ENCODE measurements at regions not wholly inside any gene's neighbourhood (a gene's known extent, or its start where the extent isn't known, plus 50 kb on each side); places are given as distances from the start of the nearest gene placed in this dataset.

GRCh38 chr3:107216229-107216628, 161.0 kb upstream of the CCDC54 start:
- ATAC-seq (ENCODE audit: low read depth), result no peak

GRCh38 chr3:107216711-107217110, 160.5 kb upstream of the CCDC54 start:
- H3K36me3 ChIP-seq (ENCODE audit: low read depth), result no peaks in the 10 kb centered on the region
- peak; percentile 88 for ATAC-seq (ENCODE audit: low read depth)
- DNase-seq (ENCODE audit: low spot score), result no peak
- peaks cover 53% of the 10 kb centered on the region for H3K4me1 ChIP-seq (ENCODE audit: insufficient read depth, poor library complexity, severe bottlenecking)
- no peaks in the 10 kb centered on the region for H3K27me3 ChIP-seq (ENCODE audit: insufficient read depth, poor library complexity, severe bottlenecking)
- TF ChIP-seq CTCF (IDR thresholded peaks at IDR 0.05; ENCODE audit: poor library complexity, severe bottlenecking), result no peak
- no peak overlapping the region for H3K4me3 ChIP-seq (ENCODE audit: severe bottlenecking)
- no peaks in the 10 kb centered on the region for H3K9me3 ChIP-seq (ENCODE audit: severe bottlenecking)
- H3K27ac ChIP-seq (ENCODE audit: poor library complexity, severe bottlenecking), result peak overlapping the region; percentile 99

More at GRCh38 chr3:107216229-107216628, 161.0 kb upstream of the CCDC54 start:
- TF ChIP-seq CTCF (IDR thresholded peaks at IDR 0.05; ENCODE audit: poor library complexity, severe bottlenecking), result no peak
- H3K4me3 ChIP-seq (ENCODE audit: severe bottlenecking), result no peak overlapping the region
- H3K36me3 ChIP-seq (ENCODE audit: low read depth), result no peaks in the 10 kb centered on the region
- peak overlapping the region; percentile 99 for H3K27ac ChIP-seq (ENCODE audit: poor library complexity, severe bottlenecking)
- H3K9me3 ChIP-seq (ENCODE audit: severe bottlenecking), result no peaks in the 10 kb centered on the region
- H3K4me1 ChIP-seq (ENCODE audit: insufficient read depth, poor library complexity, severe bottlenecking), result peaks cover 53% of the 10 kb centered on the region
- no peaks in the 10 kb centered on the region for H3K27me3 ChIP-seq (ENCODE audit: insufficient read depth, poor library complexity, severe bottlenecking)
- no peak for DNase-seq (ENCODE audit: low spot score)

- Histone ChIP-seq H3K27me3 (ENCODE audit: insufficient read depth, poor library complexity, severe bottlenecking) (no peaks in the 10 kb centered on the region), H3K4me3 (ENCODE audit: severe bottlenecking) (no peak overlapping the region), H3K4me1 (ENCODE audit: insufficient read depth, poor library complexity, severe bottlenecking) (peaks cover 53% of the 10 kb centered on the region), H3K36me3 (ENCODE audit: low read depth) (no peaks in the 10 kb centered on the region), H3K27ac (ENCODE audit: poor library complexity, severe bottlenecking) (peak overlapping the region; percentile 99), H3K9me3 (ENCODE audit: severe bottlenecking) (no peaks in the 10 kb centered on the region)
- peak; percentile 77 for DNase-seq (ENCODE audit: low spot score)
- ATAC-seq (ENCODE audit: low read depth), result peak; percentile 82
- TF ChIP-seq CTCF (IDR thresholded peaks at IDR 0.05; ENCODE audit: poor library complexity, severe bottlenecking), result no peak
These were observed 160.1 kb upstream of the CCDC54 start for GRCh38 chr3:107217172-107217571.

- ATAC-seq (ENCODE audit: low read depth) (no peak), DNase-seq (ENCODE audit: low spot score) (no peak)
- no peaks in the 10 kb centered on the region for H3K9me3 ChIP-seq (ENCODE audit: severe bottlenecking)
- peak overlapping the region; percentile 99 for H3K27ac ChIP-seq (ENCODE audit: poor library complexity, severe bottlenecking)
- TF ChIP-seq CTCF (IDR thresholded peaks at IDR 0.05; ENCODE audit: poor library complexity, severe bottlenecking), result no peak
- H3K4me3 ChIP-seq (ENCODE audit: severe bottlenecking), result no peak overlapping the region
- H3K27me3 ChIP-seq (ENCODE audit: insufficient read depth, poor library complexity, severe bottlenecking), result no peaks in the 10 kb centered on the region
- H3K4me1 ChIP-seq (ENCODE audit: insufficient read depth, poor library complexity, severe bottlenecking), result peaks cover 59% of the 10 kb centered on the region
- H3K36me3 ChIP-seq (ENCODE audit: low read depth), result no peaks in the 10 kb centered on the region
These were observed 158.4 kb upstream of the CCDC54 start for GRCh38 chr3:107218864-107219269.

- Histone ChIP-seq H3K9me3 (ENCODE audit: severe bottlenecking) (no peaks in the 10 kb centered on the region), H3K36me3 (ENCODE audit: low read depth) (no peaks in the 10 kb centered on the region), H3K27ac (ENCODE audit: poor library complexity, severe bottlenecking) (peak overlapping the region; percentile 51), H3K27me3 (ENCODE audit: insufficient read depth, poor library complexity, severe bottlenecking) (no peaks in the 10 kb centered on the region), H3K4me1 (ENCODE audit: insufficient read depth, poor library complexity, severe bottlenecking) (peaks cover 56% of the 10 kb centered on the region), H3K4me3 (ENCODE audit: severe bottlenecking) (no peak overlapping the region)
- DNase-seq (ENCODE audit: low spot score) (no peak), ATAC-seq (ENCODE audit: low read depth) (no peak)
- TF ChIP-seq CTCF (IDR thresholded peaks at IDR 0.05; ENCODE audit: poor library complexity, severe bottlenecking), result no peak
These were observed 156.7 kb upstream of the CCDC54 start for GRCh38 chr3:107220538-107220937.
